HG03135 (cell line): ENCODE measurements at regions not wholly inside any gene's neighbourhood (a gene's known extent, or its start where the extent isn't known, plus 50 kb on each side); places are given as distances from the start of the nearest gene placed in this dataset.
"Not testable (repeated sequence)": the region's sequence is repeated elsewhere in the genome, so short reads cannot be mapped to it uniquely, and the experiment has no call there.

Experiments used
- ATAC-seq: cut with Tn5 transposase; IDR thresholded peaks from one replicate; pipeline ENCODE4 v1.9.1; 2021; ENCODE audit warnings: mild to moderate bottlenecking, moderate library complexity; ENCODE audit not compliant: unreplicated experiment

DNA sequence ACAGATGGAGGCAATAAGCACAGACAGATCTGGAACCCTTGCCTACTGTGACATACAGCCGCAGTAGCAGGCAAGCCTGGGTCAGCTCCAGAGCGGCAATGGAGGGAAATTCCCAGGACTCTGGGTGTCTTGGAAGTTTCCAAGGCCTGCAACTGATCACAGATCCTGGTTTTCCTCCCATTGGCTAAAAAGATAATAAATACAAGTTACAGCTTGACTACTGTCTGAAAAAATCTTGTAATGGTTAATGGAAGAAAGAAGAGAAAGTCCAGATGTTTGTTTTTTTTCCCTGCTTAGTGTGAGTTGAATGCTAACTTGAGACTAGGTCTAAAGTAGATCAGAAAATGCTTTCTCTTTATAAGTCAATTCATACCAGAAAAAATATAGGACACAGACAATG lies 307.6 kb downstream of the ALDH8A1 start:
- ATAC-seq: no peak

DNA sequence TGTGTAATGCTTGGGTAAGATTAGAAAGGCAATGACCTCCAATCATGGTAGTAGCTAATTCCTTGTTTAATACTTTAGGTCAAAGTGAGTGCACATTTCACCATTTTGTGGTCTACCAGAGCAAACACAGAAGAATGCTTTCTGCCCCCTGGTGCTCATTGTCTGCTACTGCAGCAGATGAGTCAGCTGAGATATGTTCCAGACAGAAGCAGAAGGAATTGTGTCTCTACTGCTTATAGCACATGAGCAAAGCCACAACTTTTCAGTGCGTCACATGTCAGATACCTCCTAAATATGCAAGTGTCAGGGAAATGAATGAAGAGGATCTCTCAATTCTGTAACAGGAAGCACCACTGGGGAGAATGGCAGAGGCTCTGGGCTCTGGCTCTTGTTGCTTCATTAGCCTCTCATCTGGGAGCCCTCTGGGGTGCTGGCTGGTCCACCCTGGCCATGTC lies 308.9 kb downstream of the ALDH8A1 start:
- peak; percentile 82 for ATAC-seq

DNA sequence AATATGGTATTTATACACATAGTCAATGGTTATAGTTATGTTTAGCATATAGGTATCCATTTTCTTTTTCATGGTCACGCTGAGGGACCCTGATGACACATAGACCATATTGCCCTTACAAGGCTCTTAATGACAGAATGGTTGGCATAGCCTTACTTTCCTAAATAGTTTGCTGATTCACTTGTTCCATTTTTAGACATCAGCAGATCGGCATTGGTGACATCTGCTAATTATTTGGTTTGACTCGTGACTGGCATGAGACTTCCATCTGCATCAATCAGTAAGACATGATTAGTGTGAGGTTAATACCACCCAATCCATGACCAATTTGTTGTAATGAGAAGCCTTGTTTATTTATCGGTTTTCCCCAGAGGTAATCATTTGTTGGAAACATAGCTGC lies 309.7 kb downstream of the ALDH8A1 start:
- no peak for ATAC-seq

DNA sequence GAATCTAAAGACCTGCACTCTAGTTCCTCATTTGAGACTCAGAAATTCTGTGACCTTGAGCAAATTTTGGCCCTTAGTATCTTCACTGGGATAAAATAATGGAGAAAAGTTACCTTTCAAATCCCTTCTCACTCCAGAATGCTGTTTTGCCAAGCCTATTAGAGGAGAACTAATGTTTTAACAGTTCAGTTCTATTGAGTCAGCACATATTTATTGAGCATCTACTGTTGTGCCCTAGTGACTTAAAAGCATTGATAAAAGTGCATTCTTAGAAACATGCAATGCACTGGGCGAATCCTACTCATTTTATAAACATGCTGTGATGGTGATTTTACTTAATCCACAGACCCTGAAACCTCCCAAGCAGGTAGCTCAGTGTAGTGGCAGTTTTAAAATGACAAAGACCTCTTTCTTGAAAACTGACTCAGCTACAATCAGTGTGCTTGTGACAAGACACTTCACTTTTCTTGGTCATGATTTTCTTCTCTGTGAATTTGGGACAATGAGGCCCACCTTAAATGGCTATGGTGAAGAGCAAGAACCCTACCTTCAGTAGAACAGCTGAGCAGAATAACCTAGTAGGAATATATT lies 312.0 kb downstream of the ALDH8A1 start:
- ATAC-seq: no peak

DNA sequence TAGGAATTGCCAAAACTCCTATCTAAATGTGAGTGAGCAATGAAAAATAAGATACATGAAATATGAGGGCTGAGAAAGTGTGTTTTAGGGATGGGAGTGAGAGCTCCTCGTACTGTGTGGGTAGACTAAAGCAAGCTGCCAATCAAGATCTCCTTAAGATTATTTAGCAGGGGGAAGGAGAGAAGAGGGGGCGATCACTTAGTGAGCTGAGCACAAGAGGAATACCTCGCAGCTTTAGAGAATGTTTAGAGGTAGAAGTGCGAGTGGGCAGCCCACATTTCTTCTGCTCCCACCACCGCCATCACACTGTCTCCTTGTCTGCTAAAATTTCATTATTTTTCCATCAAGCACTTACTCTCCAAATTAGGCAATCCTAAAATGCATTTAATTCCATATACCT lies 312.6 kb downstream of the ALDH8A1 start:
- no peak for ATAC-seq

DNA sequence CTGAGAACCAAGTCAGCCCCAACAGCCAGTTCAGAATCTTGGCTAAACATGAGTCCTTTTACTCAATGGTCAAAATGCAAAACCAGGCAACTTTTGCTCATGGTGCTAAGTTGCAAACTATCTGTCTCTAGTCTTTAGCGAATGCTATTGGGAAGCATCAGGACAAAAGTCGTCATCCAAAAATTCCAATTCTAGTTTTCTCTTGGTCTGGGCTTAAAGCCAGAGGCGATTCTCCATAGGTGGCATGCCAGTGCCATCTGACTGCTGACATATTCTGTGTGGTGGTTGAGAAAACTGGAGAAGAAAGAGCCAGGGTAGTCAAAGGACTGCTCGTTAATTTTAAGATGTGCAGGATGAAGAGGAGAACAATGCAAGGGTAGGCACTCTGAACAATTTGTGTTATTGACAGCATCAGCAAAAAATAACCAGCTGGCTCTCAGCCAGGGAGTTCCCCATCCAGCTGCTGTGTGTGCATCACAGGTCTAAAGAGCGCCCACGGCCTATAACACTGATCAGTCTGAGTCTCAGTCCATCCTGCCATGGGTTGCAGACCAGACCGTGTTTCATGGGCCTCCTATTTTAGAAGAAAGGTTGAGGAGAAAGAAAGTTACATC lies 313.6 kb downstream of the ALDH8A1 start:
- no peak for ATAC-seq

DNA sequence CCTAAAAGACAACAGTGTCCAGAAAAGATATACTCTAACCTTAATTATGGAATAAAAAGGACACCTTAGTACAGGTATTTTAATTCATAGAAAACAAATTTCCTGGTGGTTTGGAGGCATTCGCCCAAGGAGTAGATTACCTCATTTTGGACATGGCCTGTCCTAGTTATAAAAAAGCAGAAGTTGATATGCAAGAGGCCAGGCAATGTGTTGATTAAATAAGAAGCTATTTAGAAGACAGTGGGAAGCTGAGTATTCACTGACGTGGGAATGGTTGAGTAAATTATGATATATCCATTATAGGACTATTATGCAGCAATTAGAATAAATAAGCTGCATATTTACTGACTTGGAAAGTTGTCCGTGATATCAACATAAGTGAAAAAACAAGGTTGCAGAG lies 314.9 kb downstream of the ALDH8A1 start:
- no peak for ATAC-seq

DNA sequence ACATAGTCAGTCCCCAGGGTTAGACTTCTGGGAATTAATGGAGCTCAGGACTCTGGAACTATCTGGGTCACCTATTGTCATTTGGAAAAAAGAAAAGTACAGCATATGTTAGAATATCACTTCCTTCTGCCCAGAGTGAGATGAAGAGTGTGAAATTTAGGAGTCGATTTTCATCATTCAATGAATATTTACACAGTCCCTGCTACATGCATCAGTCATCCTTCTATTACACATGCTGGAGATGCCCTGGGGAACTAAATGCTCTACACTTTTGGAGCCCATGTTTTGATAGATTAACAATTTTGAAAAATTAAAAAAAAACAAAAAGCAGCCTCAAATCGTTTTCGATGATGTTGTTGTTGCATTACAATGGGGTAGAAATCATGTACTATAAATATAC lies 315.4 kb downstream of the ALDH8A1 start:
- ATAC-seq: no peak

DNA sequence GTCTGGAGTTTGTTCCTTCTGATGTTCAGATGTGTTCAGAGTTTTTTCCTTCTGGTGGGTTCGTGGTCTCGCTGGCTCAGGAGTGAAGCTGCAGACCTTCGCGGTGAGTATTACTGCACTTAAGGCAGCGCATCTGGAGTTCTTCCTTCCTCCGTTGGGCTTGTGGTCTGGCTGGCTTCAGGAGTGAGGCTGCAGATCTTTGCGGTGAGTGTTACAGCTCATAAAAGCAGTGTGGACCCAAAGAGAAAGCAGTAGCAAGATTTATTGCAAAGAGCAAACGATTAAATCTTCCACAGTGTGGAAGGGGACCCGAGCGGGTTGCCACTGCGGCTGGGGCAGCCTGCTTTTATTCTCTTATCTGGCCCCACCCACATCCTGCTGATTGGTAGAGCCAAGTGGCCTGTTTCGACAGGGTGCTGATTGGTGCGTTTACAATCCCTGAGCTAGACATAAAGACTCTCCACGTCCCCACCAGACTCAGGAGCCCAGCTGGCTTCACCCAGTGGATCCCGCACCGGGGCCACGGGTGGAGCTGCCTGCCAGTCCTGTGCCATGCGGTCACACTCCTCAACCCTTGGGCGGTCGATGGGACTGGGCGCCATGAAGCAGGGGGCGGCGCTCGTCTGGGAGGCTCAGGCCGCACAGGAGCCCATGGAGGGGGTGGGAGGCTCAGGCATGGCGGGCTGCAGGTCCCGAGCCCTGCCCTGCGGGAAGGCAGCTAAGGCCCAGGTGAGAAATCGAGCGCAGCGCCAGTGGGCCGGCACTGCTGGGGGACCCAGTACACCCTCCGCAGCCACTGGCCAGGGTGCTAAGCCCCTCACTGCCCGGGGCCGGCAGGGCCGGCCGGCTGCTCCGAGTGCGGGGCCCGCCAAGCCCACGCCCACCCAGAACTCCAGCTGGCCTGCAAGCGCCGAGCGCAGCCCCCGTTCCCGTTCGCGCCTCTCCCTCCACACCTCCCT lies 315.3 kb upstream of the SGK1 start:
- not testable (repeated sequence) for ATAC-seq

DNA sequence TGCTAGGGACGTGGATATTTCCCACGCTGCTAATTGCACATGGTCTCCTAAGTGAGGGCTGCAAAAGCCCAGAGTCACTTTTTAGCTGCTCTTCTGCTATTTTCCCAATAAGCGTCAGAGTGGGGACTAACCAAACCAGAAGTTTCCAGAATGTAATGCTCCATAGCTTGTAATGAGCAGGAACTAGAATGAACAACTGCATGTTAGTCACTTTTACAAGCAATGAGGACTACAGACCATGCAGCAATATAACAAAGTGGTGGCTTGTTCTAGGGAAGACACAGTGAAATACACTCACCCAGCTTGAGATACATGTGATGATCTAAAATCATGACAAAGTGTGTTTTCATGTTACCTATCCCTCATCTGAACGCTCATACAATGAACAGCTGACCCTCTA lies 314.1 kb upstream of the SGK1 start:
- no peak for ATAC-seq

DNA sequence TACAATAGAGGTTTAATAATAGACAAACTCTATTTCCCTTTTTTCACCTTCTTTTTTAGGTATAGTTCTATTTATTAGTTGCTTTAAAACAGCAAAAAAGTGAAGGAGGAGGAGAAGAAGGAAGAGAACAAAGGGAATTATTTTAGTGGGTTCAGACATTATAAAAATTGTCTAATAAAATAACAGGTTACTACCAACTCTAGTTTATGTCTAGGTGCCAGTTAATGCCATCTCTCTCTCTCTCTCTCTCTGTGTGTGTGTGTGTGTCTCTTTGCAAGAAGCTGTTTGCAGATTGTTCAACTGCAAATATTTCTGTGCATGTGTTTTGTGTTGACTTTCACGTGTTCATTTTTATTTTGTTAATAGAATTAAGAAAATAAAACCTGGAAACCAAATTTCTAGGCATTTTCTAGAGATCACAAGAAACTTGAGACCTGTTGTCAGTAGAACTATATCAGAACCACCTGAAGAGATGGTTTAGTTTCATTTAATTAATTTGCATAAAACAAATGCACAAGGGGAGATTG lies 313.5 kb upstream of the SGK1 start:
- ATAC-seq: no peak

DNA sequence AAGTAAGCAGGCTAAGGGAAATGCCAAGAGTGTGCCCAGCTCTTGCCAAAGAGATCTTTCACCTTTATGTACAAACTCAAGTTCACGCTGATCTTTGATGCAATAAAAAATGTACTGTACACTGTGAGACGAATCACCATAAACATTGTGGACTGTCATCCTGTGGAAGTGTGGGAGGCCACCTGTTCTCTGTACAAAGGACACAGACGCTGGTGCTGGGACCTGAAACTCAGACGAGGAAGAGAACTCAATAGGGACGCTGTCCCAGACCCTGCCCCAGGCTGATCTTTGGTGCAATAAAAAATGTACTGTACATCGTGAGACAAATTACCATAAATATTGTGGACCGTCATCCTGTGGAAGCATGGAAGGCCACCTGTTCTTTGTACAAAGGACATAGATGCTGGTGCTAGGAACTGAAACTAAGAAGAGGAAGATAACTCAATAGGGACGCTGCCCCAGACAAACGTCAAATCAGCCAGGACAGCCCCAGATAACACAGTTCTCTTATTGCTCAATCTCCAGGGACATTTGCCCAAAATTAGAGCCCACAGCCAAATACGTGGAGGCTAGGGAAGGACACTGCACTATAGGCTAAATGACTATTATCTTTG lies 312.7 kb upstream of the SGK1 start:
- ATAC-seq: no peak

DNA sequence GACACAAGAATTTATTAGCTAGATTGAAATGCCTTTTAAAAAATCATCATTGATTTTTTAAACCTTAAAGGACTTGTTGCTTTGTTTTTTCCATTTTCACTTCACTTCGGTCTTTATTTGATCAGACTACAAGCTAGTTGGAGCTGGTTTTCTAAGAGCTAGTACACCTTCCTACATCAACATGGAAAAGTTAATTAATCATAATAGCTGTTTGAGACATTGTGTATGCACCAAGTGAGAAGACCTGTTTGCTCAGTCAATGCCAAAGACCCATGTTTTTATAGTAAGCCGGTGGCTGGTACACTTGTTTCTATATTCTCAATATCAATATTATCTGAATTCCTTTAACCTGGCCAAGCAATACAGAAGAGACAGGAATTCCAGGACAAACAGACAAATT lies 310.2 kb upstream of the SGK1 start:
- no peak for ATAC-seq

DNA sequence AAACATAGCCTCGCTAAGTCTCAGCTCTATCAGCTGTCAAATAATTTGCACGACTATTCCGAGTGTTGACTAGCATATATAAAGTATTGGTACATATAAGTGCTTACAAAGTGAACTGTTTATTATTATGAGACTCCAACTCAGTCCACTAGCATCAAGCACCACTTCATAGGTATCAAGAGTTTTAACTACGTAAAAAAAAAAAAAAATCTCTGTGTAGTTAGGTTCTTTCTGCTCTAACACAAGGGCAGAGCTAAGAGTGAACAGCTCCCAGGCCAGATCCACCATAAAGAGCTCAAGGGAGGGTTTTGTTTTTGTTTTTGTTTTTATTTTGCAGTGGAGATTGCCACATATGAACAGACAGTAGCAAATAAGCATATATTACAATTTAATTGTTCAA lies 309.8 kb upstream of the SGK1 start:
- ATAC-seq: no peak

DNA sequence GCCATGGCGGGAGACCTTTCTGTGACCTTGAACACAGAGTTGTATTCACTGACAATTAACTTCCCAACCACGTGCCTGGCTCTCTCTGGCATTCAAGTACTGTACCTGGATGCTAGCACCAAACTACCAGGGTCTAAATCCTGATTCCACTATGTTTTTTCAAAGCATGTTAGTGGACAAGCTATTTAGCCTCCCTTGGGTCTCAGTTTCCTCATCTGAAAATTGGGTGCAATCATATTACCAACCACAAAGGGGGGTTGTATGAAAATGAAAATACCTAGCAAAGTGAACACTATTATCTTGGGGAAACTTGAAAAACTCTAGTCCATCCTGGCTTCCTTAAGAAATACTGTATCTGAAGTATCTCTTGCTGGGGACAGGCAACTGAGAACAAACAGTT lies 308.7 kb upstream of the SGK1 start:
- no peak for ATAC-seq

DNA sequence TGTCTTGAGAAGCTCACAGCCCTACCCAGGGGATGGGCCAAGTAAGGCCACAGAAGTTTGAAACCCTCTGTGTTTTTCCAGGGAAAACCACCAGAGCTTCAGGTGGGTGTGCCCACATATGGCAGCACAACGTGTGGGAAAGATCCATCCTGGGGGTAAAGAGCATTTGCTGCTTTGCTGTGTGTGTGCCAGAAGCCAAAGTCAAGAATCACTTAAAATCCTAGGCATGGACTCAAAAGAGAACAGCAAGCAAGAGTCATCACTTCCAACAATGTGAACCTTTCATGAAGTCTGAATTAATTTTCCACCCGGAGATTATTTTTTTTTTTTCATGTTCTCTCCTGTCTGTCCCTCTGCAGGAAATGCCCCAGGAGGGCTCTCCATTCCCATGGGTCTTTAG lies 308.2 kb upstream of the SGK1 start:
- no peak for ATAC-seq

DNA sequence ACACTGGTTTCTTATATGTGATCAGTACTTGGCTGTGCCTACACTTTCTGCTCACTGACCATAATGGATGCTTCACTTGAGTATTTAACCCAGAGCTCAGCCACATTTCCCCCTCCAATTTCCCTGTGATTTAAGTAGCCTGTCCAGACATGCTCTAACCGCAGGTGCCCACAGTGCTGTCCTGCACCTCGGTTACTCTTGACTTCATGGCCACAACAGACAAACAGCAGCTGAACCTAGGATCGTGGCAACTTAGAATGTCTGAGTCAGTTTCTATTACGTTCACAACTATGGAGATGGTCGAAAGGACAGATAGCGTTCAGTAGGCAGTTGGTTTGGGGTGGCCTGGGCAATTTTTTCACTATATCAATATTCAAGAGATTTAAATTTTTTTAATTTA lies 306.9 kb upstream of the SGK1 start:
- no peak for ATAC-seq

DNA sequence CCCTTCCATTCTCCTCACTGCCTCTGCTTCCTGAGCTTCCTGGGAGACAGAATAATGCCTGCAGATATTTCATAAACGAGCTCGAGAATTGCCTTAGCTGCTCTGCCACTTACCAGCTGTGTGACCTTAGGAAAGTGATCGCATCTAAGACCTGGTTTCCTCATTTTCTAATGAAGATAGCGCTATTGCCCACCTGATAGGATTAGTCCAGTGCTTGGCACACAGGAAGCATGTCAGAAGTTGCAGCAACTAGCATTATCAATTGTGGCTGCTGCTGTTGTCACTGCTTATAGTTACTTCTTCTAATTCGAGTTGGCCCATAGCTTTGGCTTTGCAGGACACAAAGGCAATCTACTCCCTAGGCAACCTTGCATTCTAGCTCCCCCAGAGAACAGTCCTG lies 305.5 kb upstream of the SGK1 start:
- ATAC-seq: no peak

DNA sequence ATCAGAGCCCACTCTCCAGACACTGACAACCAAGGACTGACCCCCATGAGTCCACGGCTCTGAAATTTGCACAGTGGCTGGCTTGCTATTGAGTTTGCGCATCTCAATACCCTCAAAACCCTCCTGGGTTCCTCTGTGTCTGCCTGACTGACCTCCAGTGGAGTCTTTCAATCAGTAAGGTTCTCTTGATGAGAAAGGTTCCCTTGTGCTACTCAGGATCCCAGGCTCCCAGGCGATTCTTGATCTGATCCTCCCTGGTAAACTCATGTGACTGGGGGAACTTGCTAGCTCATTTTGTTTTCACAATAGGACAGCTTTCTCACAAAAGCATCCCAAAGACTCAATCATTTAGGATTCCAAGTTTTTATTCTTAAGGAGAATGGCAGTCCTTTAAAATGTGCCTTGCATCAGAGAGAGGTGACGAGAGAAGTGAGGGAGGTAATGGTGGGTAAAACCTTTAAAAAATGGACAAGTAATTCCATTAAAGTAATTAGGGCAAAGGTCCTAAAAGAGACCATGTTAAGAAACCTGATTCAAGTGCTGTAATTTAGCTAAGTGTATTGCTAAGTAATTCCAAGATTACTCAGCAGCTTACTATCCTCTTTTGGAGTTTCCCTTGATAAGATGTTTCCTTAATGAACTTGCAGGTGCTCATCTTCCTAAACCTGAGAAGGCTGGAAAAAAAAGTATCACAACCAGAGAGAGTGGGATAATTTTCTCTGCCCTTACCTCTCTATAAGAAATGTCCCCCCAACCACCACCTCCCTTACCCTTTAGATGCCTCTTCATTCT lies 304.7 kb upstream of the SGK1 start:
- ATAC-seq: no peak

DNA sequence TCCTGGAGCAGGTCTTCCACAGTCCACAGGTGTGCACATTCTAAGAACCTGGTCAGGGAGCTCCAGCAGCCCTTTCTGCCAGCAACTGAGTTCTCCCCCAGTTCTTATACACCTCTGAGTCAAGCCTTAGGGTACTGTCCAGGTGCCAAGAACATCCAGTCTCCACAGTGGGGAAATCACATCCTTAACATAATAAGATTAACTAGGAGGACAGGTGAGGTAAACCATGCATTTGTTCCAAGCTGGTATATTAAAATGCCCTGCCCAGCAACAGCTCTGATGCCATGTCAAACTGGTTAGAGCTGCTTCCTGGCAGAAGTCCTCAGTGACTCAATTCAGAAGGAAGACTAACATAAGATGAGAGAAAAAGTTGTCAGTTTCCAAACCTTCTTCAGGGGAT lies 303.9 kb upstream of the SGK1 start:
- ATAC-seq: no peak

DNA sequence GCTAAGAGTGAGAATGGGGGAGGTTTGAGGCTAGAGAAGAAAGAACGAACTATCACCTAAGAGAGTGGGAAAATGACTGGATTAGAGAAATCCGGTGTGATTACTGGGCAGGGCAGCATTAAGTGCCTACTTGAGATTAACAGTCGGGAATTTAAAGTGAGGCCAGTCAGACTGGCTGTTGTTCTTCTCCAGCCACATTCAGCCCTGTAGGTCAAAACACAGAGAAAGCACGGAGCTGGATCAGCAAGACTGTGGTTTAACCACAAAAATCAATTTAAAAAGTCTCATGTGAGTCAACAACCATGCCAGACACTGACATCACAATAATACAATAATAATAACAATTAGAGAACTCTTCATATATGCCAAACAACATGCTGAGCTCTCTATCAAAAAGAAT lies 301.9 kb upstream of the SGK1 start:
- ATAC-seq: no peak
